Panc1 (cell line): ENCODE measurements at regions not wholly inside any gene's neighbourhood (a gene's known extent, or its start where the extent isn't known, plus 50 kb on each side); places are given as distances from the start of the nearest gene placed in this dataset.

Experiments
- ATAC-seq: fragments of 200-7000 bp; cut with Tn5 transposase; 2 replicates; pipeline ENCODE4 v1.9.1; 2020; ENCODE audit warnings: mild to moderate bottlenecking, moderate library complexity
- BruUV-seq: library from RNA; stranded (reverse); fragments of 400-500 nt; replicated peaks from 2 replicates; lab custom pipeline; 2021; lab: Mats Ljungman, UMichigan
- CTCF ChIA-PET: fragments of 300-600 bp; sonication (Branson Sonifier 250); formaldehyde crosslinking; loops from one replicate; lab custom pipeline; 2022; ENCODE audit warnings: antibody characterized with exemption; lab: Charles Lee
- POLR2A ChIA-PET: fragments of 300-600 bp; sonication (Branson Sonifier 250); formaldehyde crosslinking; loops from one replicate; lab custom pipeline; 2022; ENCODE audit warnings: antibody characterized with exemption; lab: Charles Lee
- DNase-seq: peaks from one replicate; pipeline ENCODE4 v3.0.0-alpha.2; 2010; ENCODE audit warnings: low read depth, low spot score
- H3K27ac ChIP-seq: 2 replicates; pipeline ENCODE4 v1.5.1; 2011; ENCODE audit warnings: mild to moderate bottlenecking, low read length, inconsistent platforms
- H3K27me3 ChIP-seq: fragments of 200-500 bp; sonication (Bioruptor generic); 2 replicates; pipeline ENCODE4 v1.6.0; 2014; ENCODE audit warnings: low read length, inconsistent platforms; ENCODE audit not compliant: control insufficient read depth, insufficient read depth
- H3K36me3 ChIP-seq: fragments of 200-500 bp; sonication (Bioruptor generic); 2 replicates; pipeline ENCODE4 v1.5.1; 2014; ENCODE audit warnings: inconsistent platforms, mild to moderate bottlenecking, low read length, moderate library complexity; ENCODE audit not compliant: control insufficient read depth, insufficient read depth
- H3K4me1 ChIP-seq: 2 replicates; pipeline ENCODE4 v1.5.1; 2011; ENCODE audit warnings: inconsistent platforms, mild to moderate bottlenecking, low read length, moderate library complexity; ENCODE audit not compliant: control insufficient read depth, insufficient read depth
- H3K4me3 ChIP-seq, 2 experiments: 2 replicates each; pipeline ENCODE4 v1.5.1; 2011 to 2012; ENCODE audit warnings: low read depth in 2 of 2, low read length in 2 of 2, mild to moderate bottlenecking in 2 of 2, inconsistent platforms in 1 of 2, moderate library complexity in 1 of 2
- H3K9me3 ChIP-seq: fragments of 200-500 bp; sonication (Bioruptor generic); 2 replicates; pipeline ENCODE4 v1.5.1; 2014; ENCODE audit warnings: low read depth, mild to moderate bottlenecking, inconsistent platforms, low read length, moderate library complexity; ENCODE audit not compliant: control insufficient read depth, insufficient read depth
- CTCF ChIP-seq: fragments of 450-650 bp; IDR thresholded peaks from 2 replicates; pipeline ENCODE4 v1.5.1; 2017; ENCODE audit warnings: mild to moderate bottlenecking
- POLR2AphosphoS5 ChIP-seq: IDR thresholded peaks from 2 replicates; pipeline ENCODE4 v1.6.1; 2012; ENCODE audit warnings: mild to moderate bottlenecking, low read depth, low read length, moderate library complexity
- REST ChIP-seq, 2 experiments: IDR thresholded peaks; 2 replicates each; pipeline ENCODE4 v1.6.1; 2011 to 2012; ENCODE audit warnings: low read depth in 2 of 2, control low read depth in 1 of 2, low read length in 1 of 2, mild to moderate bottlenecking in 1 of 2, moderate library complexity in 1 of 2; ENCODE audit not compliant: insufficient read depth in 1 of 2
- SIN3A ChIP-seq: IDR thresholded peaks from 2 replicates; pipeline ENCODE4 v1.6.1; 2012; ENCODE audit warnings: low read depth, mild to moderate bottlenecking, low read length, moderate library complexity, borderline replicate concordance; ENCODE audit not compliant: insufficient read depth
- TCF7L2 ChIP-seq: IDR thresholded peaks from 2 replicates; pipeline ENCODE4 v1.6.1; 2011; ENCODE audit warnings: mild to moderate bottlenecking, low read depth, low read length, inconsistent platforms
- in situ Hi-C: cut with HindIII; loops from 2 replicates; pipeline ENCODE4 v1.10.0; 2016; ENCODE audit warnings: low sequenced_read_pairs, low pct_unique_long_range_greater_than_20kb
- intact Hi-C: fragments of 100-400 bp; cut with micrococcal nuclease; formaldehyde crosslinking; loops from one replicate; pipeline ENCODE4 v1.10.0; 2022; ENCODE audit not compliant: unreplicated experiment

DNA sequence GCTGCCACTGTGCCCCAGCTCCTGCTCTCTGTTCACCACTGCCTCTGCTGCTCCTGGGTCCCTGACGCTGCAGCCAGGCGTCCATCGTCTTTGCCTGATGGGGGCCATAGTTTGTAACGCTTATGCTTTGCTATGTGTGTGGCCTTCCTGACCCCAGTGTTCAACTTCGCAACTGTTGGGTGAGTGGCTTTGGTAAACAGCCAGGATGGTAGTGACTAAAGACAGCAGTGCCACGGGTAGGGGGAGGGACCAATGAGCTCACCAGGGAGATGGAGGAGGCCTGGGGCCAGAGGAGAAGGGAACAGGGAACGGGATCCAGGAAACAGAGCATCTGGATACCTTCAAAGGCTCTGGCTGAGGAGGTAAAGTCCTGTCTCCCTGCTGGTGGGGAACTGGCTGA, 75.9 kb upstream of the ALDH1L1 start:
- no peak for DNase-seq
- peaks cover 9% of the 10 kb centered on the region for H3K27me3 ChIP-seq
- no peaks in the 10 kb centered on the region for H3K9me3 ChIP-seq
- no peak overlapping the region for H3K27ac ChIP-seq
- intact Hi-C loops (no loop called here), in situ Hi-C loops (no loop called here)
- no peak for ATAC-seq
- CTCF ChIA-PET: no interaction called here
- BruUV-seq: no TSS peak
- H3K36me3 ChIP-seq: no peaks in the 10 kb centered on the region
- no peak for TF ChIP-seq CTCF
- TF ChIP-seq POLR2AphosphoS5: no peak
- no peak for TF ChIP-seq REST (IDR thresholded peaks at IDR 0.05; ENCODE audit: insufficient read depth in 1 of 2, low read depth in 2 of 2, low read length in 1 of 2)
- no peak for TF ChIP-seq SIN3A
- TF ChIP-seq TCF7L2: no peak
- POLR2A ChIA-PET: no interaction called here
- no peaks in the 10 kb centered on the region for H3K4me1 ChIP-seq
- no peak overlapping the region for H3K4me3 ChIP-seq

DNA sequence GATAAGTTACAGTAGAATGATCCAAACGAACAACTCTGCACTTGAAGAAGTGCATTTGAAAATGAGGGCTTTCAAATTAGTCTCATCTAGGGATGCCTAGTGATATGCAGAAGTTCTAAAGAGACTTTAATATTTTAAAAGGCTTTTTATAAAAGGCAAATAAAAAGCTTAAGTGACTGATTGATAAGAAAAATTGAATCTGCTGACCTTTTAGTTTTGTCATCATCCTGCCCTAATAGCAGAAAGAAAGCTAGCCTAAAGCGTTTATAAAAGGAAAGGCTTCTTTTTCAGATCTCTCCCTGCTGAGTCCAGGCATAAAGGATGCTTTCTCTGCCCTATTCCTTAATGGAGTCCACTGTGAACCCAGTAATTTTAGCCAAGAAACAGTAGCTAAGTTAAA, 72.7 kb upstream of the ALDH1L1 start:
- peaks cover 13% of the 10 kb centered on the region for H3K27me3 ChIP-seq
- in situ Hi-C loops (no loop called here), intact Hi-C loops (no loop called here)
- no peak overlapping the region for H3K4me3 ChIP-seq
- DNase-seq: no peak
- H3K9me3 ChIP-seq: 0 out of 2 replicates have a peak, but pooled peaks cover 2% of the 10 kb centered on the region
- ATAC-seq: no peak
- no TSS peak for BruUV-seq
- H3K27ac ChIP-seq: no peak overlapping the region
- H3K4me1 ChIP-seq: no peaks in the 10 kb centered on the region
- ChIA-PET CTCF (no interaction called here), POLR2A (no interaction called here)
- no peaks in the 10 kb centered on the region for H3K36me3 ChIP-seq
- no peak for TF ChIP-seq TCF7L2
- TF ChIP-seq SIN3A: no peak
- no peak for TF ChIP-seq POLR2AphosphoS5
- no peak for TF ChIP-seq CTCF
- TF ChIP-seq REST (IDR thresholded peaks at IDR 0.05; ENCODE audit: insufficient read depth in 1 of 2, low read depth in 2 of 2, low read length in 1 of 2): no peak
